HCEC 1CT (cell line): ENCODE measurements at regions not wholly inside any gene's neighbourhood (a gene's known extent, or its start where the extent isn't known, plus 50 kb on each side); places are given as distances from the start of the nearest gene placed in this dataset.

Source experiments
- DNase-seq: peaks from one replicate; pipeline ENCODE4 v3.0.0-alpha.2; 2017

DNA sequence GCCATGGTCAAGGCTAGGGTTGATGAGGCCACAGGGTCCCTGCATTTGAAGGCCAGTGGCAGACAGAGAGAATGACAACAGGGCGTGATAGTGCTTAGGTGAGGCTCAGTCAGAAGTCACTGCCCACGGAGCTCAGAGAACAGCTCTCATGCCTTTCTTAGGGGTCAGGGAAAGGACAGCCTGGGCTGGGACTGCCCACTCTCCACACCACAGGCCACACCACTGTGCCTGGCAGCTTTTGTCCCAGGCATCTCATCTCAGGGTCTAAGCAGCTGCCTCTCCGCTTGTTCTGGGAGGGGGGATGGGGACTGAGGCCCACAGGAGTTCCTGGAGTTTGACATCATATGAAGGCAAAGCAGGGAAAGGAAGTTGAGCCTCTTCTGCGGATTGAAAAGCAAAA lies 150.2 kb upstream of the B3GAT1 start:
- DNase-seq: no peak

DNA sequence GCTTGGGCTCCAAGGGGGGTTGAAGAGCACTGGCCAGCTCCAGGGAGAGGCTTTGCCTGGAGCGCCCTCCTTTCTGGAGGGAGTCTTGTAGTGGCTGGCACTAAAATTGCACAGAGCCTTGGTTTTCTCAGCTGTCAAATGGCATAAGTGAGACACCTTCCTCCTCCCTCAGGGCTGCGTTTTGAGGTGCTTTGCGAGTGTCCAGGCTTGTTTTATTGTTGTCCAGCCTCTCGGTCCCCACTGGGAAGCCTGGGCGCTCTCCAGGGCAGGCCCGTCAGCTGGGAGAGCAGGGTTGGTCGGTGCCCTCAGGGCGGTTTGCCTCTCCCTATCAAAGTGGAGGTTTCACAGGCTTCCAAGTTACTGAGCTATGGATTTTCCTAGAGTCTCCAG lies 149.3 kb upstream of the B3GAT1 start:
- DNase-seq: no peak

GRCh38 chr11:134560566-134561330 lies 148.7 kb upstream of the B3GAT1 start:
- no peak for DNase-seq

- no peak for DNase-seq
Observed at GRCh38 chr11:134560066-134560465, 148.0 kb upstream of the B3GAT1 start.

DNA sequence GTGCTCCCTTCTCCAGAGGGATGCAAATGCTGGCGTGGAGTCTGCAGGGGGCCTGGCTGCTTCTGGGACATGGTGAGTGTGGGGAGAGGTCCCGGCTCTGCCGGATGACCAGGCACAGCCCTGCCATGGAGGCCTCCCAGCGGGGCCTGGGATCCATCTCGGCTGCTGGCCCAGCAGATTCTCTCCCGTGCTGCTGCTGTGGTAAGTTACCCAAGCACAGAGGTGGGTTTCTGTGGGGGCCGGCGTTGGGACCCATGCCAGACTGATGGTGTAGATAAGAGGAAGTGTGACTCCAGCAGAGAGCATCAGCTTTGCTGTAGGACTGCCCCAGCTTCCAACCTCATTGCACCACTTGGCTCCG lies 147.5 kb upstream of the B3GAT1 start:
- DNase-seq: no peak

DNA sequence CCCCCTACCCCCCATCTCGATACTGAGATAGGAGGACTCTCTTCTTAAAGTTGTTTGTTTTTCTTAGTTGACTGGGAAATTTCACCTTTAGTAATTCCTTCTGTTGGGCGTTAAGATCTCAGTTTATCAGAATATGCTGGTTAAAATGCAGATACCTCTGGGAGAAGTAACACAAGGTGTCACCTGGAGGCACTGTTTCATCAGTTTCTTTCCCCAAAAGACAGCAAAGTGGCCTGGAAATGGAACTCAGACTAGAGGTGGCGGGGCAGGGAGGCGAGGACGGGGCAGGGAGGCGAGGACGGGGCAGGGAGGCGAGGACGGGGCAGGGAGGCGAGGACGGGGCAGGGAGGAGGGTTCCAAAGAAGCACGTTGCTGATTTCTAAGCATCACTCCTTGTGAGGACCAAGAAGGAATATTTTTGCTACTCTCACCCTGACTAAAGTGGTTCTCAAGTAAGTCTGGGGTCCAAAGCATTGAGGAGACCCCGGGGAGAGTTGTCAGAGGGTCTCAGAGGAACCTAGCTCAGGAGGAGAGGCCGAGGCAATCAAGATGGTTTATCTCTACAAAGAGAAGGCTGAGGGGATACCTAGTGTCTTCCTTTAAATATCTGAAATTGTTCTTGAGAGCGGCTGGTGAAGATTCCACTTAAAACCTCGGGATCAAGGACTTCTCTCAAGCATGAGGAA lies 147.0 kb upstream of the B3GAT1 start:
- DNase-seq: no peak

DNA sequence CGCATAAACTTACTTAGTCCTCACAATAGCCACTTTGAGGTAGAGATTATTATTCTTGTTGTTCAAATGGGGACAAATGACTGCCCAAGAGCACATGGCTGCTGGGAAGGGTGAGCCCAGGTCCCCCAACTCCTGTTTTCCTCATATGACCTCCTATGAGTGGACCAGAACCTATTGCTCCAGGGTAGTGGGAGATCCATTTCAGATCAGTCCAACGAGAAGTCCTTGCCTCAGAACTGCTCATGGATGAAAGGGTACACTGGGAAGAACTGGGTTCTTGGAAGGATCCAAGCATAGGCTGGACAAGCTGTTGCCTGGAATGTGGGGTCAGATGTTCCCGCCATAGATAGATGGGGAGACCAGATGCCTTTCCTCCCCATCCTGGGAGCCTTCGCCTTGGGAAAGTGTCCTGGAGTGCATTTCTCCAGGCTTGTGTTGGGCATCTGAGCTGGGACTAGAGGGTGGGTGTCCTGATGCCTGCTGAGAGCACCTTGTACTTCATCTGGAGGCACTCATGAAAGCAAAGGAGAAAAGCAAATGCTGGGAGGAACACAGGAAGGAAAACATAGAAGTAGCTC lies 146.3 kb upstream of the B3GAT1 start:
- no peak for DNase-seq

GRCh38 chr11:134557571-134558257 lies 145.7 kb upstream of the B3GAT1 start:
- no peak for DNase-seq

DNA sequence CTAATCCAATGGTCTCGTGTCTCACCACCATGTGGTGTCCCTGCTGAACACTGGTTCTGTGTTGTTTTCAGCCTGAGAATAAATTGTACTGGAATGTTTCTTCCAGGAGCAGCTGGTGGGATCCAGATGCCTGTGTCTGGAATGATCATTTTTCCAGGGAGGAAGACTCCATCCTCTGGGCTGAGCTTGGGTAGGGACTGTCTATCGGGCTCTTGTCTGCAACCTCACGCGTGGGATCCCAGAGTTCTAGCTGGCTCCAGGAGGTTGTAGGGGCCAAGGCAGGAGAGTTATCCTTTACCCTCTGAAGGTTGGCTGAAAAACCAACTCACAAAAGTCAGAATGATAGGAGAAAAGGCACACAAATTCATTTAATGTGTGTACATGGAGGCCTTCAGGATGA lies 144.1 kb upstream of the B3GAT1 start:
- DNase-seq: no peak

GRCh38 chr11:134555510-134555909 lies 143.5 kb upstream of the B3GAT1 start:
- no peak for DNase-seq

DNA sequence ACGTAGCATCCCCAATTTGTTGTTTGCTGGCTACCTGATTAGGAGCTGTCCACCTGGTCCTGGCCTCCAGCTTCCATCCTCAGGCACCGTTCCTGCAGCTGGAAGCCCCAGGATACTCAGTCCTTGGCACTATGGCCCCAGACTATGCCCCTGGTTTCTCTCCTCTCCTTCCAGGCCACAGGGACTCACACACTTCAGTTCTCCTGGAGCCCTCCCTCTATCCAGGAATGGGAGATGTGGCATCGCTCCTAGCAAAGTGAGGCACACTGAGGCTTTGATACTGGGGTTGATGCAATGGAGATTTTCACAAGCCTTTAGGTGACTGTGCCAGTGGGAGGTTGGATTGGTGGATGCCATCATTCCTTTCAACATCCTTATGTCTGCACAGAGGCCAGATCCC lies 142.8 kb upstream of the B3GAT1 start:
- DNase-seq: no peak

- no peak for DNase-seq
Observed at GRCh38 chr11:134554106-134554505, 142.1 kb upstream of the B3GAT1 start.

DNA sequence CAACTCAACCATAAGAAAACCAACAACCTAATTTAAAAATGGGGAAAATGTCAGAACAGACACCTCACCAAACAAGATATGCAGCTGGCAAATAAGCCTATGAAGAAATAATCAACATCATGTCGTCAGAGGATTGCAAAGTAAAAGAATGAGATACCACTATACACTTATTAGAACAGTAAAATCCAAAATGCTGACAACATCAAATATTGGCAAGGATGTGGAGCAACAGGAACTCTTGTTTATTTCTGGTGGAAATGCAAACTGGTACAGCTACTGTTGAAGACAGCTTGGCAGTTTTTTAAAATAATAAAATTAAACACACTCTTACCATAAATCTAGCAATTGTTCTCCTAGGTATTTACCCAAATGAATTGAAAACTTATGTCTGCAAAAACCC lies 140.7 kb upstream of the B3GAT1 start:
- no peak for DNase-seq

GRCh38 chr11:134545521-134545920 lies 133.5 kb upstream of the B3GAT1 start:
- DNase-seq: no peak

- DNase-seq: no peak
Observed at GRCh38 chr11:134544095-134544815, 132.2 kb upstream of the B3GAT1 start.

- no peak for DNase-seq
Observed at GRCh38 chr11:134543645-134544044, 131.6 kb upstream of the B3GAT1 start.

GRCh38 chr11:134543241-134543640 lies 131.2 kb upstream of the B3GAT1 start:
- no peak for DNase-seq

GRCh38 chr11:134542401-134543165 lies 130.5 kb upstream of the B3GAT1 start:
- DNase-seq: no peak

GRCh38 chr11:134541951-134542350 lies 129.9 kb upstream of the B3GAT1 start:
- DNase-seq: no peak

DNA sequence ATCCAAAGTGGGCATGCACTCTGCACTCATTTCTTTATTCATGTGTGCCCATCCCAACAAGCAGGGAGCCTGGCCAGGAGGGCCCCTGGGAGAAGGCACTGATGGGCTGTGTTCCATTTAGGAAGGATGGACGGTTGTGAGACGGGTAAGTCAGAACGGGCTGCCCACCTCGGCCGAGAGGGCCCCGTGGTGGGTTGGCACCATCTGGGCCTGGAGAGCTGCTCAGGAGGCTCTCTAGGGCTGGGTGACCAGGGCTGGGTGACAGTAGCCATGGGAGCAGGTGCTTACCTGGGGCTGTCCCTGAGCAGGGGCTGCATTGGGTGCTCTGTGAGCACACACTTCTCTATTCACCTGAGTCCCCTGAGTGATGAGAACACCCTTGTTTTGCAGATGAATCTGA lies 129.3 kb upstream of the B3GAT1 start:
- no peak for DNase-seq

DNA sequence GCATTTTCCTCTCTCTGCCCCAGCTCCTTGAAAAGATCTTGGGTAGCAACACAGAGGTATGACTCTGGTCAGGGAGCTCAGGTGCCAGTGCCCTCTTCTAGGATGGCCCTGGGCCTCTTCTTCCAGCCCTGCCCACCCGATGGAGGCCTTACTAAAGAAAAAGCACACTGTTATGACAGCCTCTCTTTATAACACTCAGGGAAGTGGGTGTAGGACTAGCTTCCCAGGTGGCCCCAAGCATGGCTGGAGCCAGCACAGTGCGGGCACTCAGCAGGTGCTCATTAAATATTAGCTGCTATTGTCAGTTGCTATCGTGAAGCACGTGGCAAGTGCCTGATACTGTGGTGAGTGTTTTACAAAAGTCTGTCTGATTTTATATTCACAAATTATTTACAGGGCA lies 127.2 kb upstream of the B3GAT1 start:
- DNase-seq: no peak

DNA sequence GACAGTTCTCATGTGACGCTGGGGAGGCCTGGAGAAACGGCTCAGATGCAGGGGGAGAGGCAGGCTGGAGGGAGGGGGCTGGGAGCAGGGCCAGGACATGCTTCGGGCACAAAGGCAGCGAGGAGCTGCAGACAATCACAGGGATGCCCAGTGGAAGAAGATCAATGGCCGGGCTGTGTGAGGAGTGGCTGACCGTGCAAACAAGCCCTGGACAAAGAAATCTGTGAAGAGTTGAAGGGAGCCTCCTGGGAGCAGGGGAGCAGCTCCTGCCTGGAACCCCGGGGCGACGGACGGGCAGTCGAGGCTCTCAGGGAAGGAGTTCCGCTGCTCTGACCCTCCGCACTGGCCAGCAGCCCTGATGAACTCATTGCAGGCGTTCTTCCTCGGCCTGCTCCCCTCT lies 126.7 kb upstream of the B3GAT1 start:
- DNase-seq: no peak
